ENCODE measurements at regions not wholly inside any gene's neighbourhood (a gene's known extent, or its start where the extent isn't known, plus 50 kb on each side); places are given as distances from the start of the nearest gene placed in this dataset.
A peak's percentile ranks its signal among the peaks of the same experiment; 100 is the strongest.

- no peak for TF ChIP-seq CHD7 (IDR thresholded peaks at IDR 0.05; ENCODE audit: insufficient replicate concordance, low read length)
- TF ChIP-seq CEBPB (IDR thresholded peaks at IDR 0.05; ENCODE audit: low read depth, low read length) = peak; percentile 97
- TF ChIP-seq SP1 (IDR thresholded peaks at IDR 0.05; ENCODE audit: low read depth, low read length) = no peak
- TF ChIP-seq GABPA (IDR thresholded peaks at IDR 0.05; ENCODE audit: borderline replicate concordance, insufficient read depth, low read length) = no peak
Measured at GRCh38 chr10:107915215-107915610, 750.7 kb upstream of the SORCS1 start (continued).
